ENCODE measurements at regions not wholly inside any gene's neighbourhood (a gene's known extent, or its start where the extent isn't known, plus 50 kb on each side); places are given as distances from the start of the nearest gene placed in this dataset.
A peak's percentile ranks its signal among the peaks of the same experiment; 100 is the strongest.
"Not testable (repeated sequence)": the region's sequence is repeated elsewhere in the genome, so short reads cannot be mapped to it uniquely, and the experiment has no call there.

GRCh38 chr20:41692479-41693135 lies 74.4 kb upstream of the CHD6 start:
- Histone ChIP-seq H3K4me3 (peak overlapping the region; percentile 67), H3K27me3 (ENCODE audit: control insufficient read depth in 3 of 3, insufficient read depth in 3 of 3, low read length in 2 of 3) (no peaks in the 10 kb centered on the region), H3K4me1 (ENCODE audit: control insufficient read depth in 5 of 5, insufficient read depth in 5 of 5, low read length in 5 of 5) (peaks cover 0 to 4% (median 0%) of the 10 kb centered on the region in 5 donors), H3K27ac (ENCODE audit: low read depth in 1 of 2, low read length in 1 of 2) (peak overlapping the region; percentile 77 to 91), H3K36me3 (ENCODE audit: control insufficient read depth in 4 of 4, insufficient read depth in 4 of 4, low read length in 4 of 4) (no peaks in the 10 kb centered on the region), H3K9me3 (ENCODE audit: control insufficient read depth in 4 of 4, insufficient read depth in 3 of 4, low read length in 3 of 4) (no peaks in the 10 kb centered on the region), H3K9ac (ENCODE audit: insufficient read depth in 1 of 2, low read length in 2 of 2) (peak overlapping the region in 1 of 2 donors; percentile 86)
- peak; percentile 89 to 92 (median 90) for DNase-seq
- no peak for TF ChIP-seq CTCF (IDR thresholded peaks at IDR 0.05; ENCODE audit: control extremely low read depth, extremely low read depth)
- 5 to 7% methylated on average over 29 of the region's 29 CpGs for WGBS, 2 donors
- ATAC-seq (ENCODE audit: insufficient read depth, low FRiP score): peak; percentile 71

GRCh38 chr20:41691443-41691842 lies 73.3 kb upstream of the CHD6 start:
- ATAC-seq (ENCODE audit: insufficient read depth, low FRiP score) (no peak), DNase-seq (peak in 1 of 3 donors; percentile 5)
- Histone ChIP-seq H3K9me3 (ENCODE audit: control insufficient read depth in 4 of 4, insufficient read depth in 3 of 4, low read length in 3 of 4) (peaks cover 0 to under 1% (median 0%) of the 10 kb centered on the region in 4 donors), H3K4me1 (ENCODE audit: control insufficient read depth in 5 of 5, insufficient read depth in 5 of 5, low read length in 5 of 5) (peaks cover 0 to 4% (median 0%) of the 10 kb centered on the region in 5 donors), H3K27ac (ENCODE audit: low read depth in 1 of 2, low read length in 1 of 2) (no peak overlapping the region), H3K9ac (ENCODE audit: insufficient read depth in 1 of 2, low read length in 2 of 2) (no peak overlapping the region), H3K4me3 (no peak overlapping the region), H3K36me3 (ENCODE audit: control insufficient read depth in 4 of 4, insufficient read depth in 4 of 4, low read length in 4 of 4) (no peaks in the 10 kb centered on the region), H3K27me3 (ENCODE audit: control insufficient read depth in 3 of 3, insufficient read depth in 3 of 3, low read length in 2 of 3) (no peaks in the 10 kb centered on the region)
- WGBS, 2 donors: 91 to 94% methylated on average over 2 of the region's 2 CpGs
- TF ChIP-seq CTCF (IDR thresholded peaks at IDR 0.05; ENCODE audit: control extremely low read depth, extremely low read depth): no peak

- DNase-seq (no peak), ATAC-seq (ENCODE audit: insufficient read depth, low FRiP score) (no peak)
- Histone ChIP-seq H3K9me3 (ENCODE audit: control insufficient read depth in 4 of 4, insufficient read depth in 3 of 4, low read length in 3 of 4) (peaks cover 0 to 2% (median 0%) of the 10 kb centered on the region in 4 donors), H3K4me1 (ENCODE audit: control insufficient read depth in 5 of 5, insufficient read depth in 5 of 5, low read length in 5 of 5) (peaks cover 0 to 4% (median 0%) of the 10 kb centered on the region in 5 donors), H3K4me3 (no peak overlapping the region), H3K27ac (ENCODE audit: low read depth in 1 of 2, low read length in 1 of 2) (no peak overlapping the region), H3K27me3 (ENCODE audit: control insufficient read depth in 3 of 3, insufficient read depth in 3 of 3, low read length in 2 of 3) (no peaks in the 10 kb centered on the region), H3K9ac (ENCODE audit: insufficient read depth in 1 of 2, low read length in 2 of 2) (no peak overlapping the region), H3K36me3 (ENCODE audit: control insufficient read depth in 4 of 4, insufficient read depth in 4 of 4, low read length in 4 of 4) (no peaks in the 10 kb centered on the region)
- TF ChIP-seq CTCF (IDR thresholded peaks at IDR 0.05; ENCODE audit: control extremely low read depth, extremely low read depth): no peak
- WGBS, 2 donors: 94 to 100% methylated on average over 1 of the region's 1 CpG
These were observed 72.5 kb upstream of the CHD6 start for GRCh38 chr20:41690702-41691101.

GRCh38 chr20:41686961-41687360 lies 68.8 kb upstream of the CHD6 start:
- H3K36me3 ChIP-seq (ENCODE audit: control insufficient read depth in 4 of 4, insufficient read depth in 4 of 4, low read length in 4 of 4): no peaks in the 10 kb centered on the region
- ATAC-seq (ENCODE audit: insufficient read depth, low FRiP score) (no peak), DNase-seq (no peak)
- 91 to 98% methylated on average over 6 of the region's 6 CpGs for WGBS, 2 donors
- no peaks in the 10 kb centered on the region for H3K27me3 ChIP-seq (ENCODE audit: control insufficient read depth in 3 of 3, insufficient read depth in 3 of 3, low read length in 2 of 3)
- H3K9ac ChIP-seq (ENCODE audit: insufficient read depth in 1 of 2, low read length in 2 of 2): no peak overlapping the region
- no peak for TF ChIP-seq CTCF (IDR thresholded peaks at IDR 0.05; ENCODE audit: control extremely low read depth, extremely low read depth)
- no peaks in the 10 kb centered on the region for H3K4me1 ChIP-seq (ENCODE audit: control insufficient read depth in 5 of 5, insufficient read depth in 5 of 5, low read length in 5 of 5)
- peaks cover 0 to 2% (median 0%) of the 10 kb centered on the region in 4 donors for H3K9me3 ChIP-seq (ENCODE audit: control insufficient read depth in 4 of 4, insufficient read depth in 3 of 4, low read length in 3 of 4)
- H3K4me3 ChIP-seq: no peak overlapping the region
- H3K27ac ChIP-seq (ENCODE audit: low read depth in 1 of 2, low read length in 1 of 2): no peak overlapping the region

GRCh38 chr20:41685145-41685544 lies 67.0 kb upstream of the CHD6 start:
- H3K9me3 ChIP-seq (ENCODE audit: control insufficient read depth in 4 of 4, insufficient read depth in 3 of 4, low read length in 3 of 4); ATAC-seq (ENCODE audit: insufficient read depth, low FRiP score); DNase-seq; H3K9ac ChIP-seq (ENCODE audit: insufficient read depth in 1 of 2, low read length in 2 of 2); H3K27me3 ChIP-seq (ENCODE audit: control insufficient read depth in 3 of 3, insufficient read depth in 3 of 3, low read length in 2 of 3); H3K36me3 ChIP-seq (ENCODE audit: control insufficient read depth in 4 of 4, insufficient read depth in 4 of 4, low read length in 4 of 4); H3K4me1 ChIP-seq (ENCODE audit: control insufficient read depth in 5 of 5, insufficient read depth in 5 of 5, low read length in 5 of 5); H3K27ac ChIP-seq (ENCODE audit: low read depth in 1 of 2, low read length in 1 of 2); H3K4me3 ChIP-seq: not testable (repeated sequence)
- WGBS, 2 donors: 74 to 77% methylated on average over 4 of the region's 4 CpGs

All from lung (tissue), 11 donors.